ENCODE measurements at regions not wholly inside any gene's neighbourhood (a gene's known extent, or its start where the extent isn't known, plus 50 kb on each side); places are given as distances from the start of the nearest gene placed in this dataset.

- TF ChIP-seq CTCF (IDR thresholded peaks at IDR 0.05), result no peak
- no peak for TF ChIP-seq EP300 (IDR thresholded peaks at IDR 0.05)
- no peak for TF ChIP-seq POLR2AphosphoS5 (IDR thresholded peaks at IDR 0.05)
- TF ChIP-seq POLR2A (IDR thresholded peaks at IDR 0.05), result no peak
These were observed 176.8 kb downstream of the CD83 start for GRCh38 chr6:14294270-14294951.
